ENCODE measurements at regions not wholly inside any gene's neighbourhood (a gene's known extent, or its start where the extent isn't known, plus 50 kb on each side); places are given as distances from the start of the nearest gene placed in this dataset.

- no peak for DNase-seq (ENCODE audit: low read depth)
Observed at GRCh38 chr4:124534131-124534530, 178.4 kb downstream of the ANKRD50 start.

GRCh38 chr4:124535003-124535402 lies 177.5 kb downstream of the ANKRD50 start:
- DNase-seq (ENCODE audit: low read depth): no peak

- no peak for DNase-seq (ENCODE audit: low read depth)
Observed at GRCh38 chr4:124536946-124537345, 175.6 kb downstream of the ANKRD50 start.

- no peak for DNase-seq (ENCODE audit: low read depth)
Observed at GRCh38 chr4:124537971-124538370, 174.6 kb downstream of the ANKRD50 start.

GRCh38 chr4:124540014-124540413 lies 172.5 kb downstream of the ANKRD50 start:
- no peak for DNase-seq (ENCODE audit: low read depth)

GRCh38 chr4:124541652-124542420 lies 170.7 kb downstream of the ANKRD50 start:
- DNase-seq (ENCODE audit: low read depth): no peak

GRCh38 chr4:124555959-124556358 lies 156.6 kb downstream of the ANKRD50 start:
- no peak for DNase-seq (ENCODE audit: low read depth)

GRCh38 chr4:124564121-124564520 lies 148.4 kb downstream of the ANKRD50 start:
- DNase-seq (ENCODE audit: low read depth): no peak

- no peak for DNase-seq (ENCODE audit: low read depth)
Observed at GRCh38 chr4:124565371-124565770, 147.2 kb downstream of the ANKRD50 start.

GRCh38 chr4:124566030-124566429 lies 146.5 kb downstream of the ANKRD50 start:
- DNase-seq (ENCODE audit: low read depth): no peak

GRCh38 chr4:124573056-124573455 lies 139.5 kb downstream of the ANKRD50 start:
- no peak for DNase-seq (ENCODE audit: low read depth)

GRCh38 chr4:124579896-124580295 lies 132.6 kb downstream of the ANKRD50 start:
- DNase-seq (ENCODE audit: low read depth): no peak

GRCh38 chr4:124583797-124584196 lies 128.7 kb downstream of the ANKRD50 start:
- DNase-seq (ENCODE audit: low read depth): no peak

- no peak for DNase-seq (ENCODE audit: low read depth)
Observed at GRCh38 chr4:124589786-124590185, 122.7 kb downstream of the ANKRD50 start.

- DNase-seq (ENCODE audit: low read depth): no peak
Observed at GRCh38 chr4:124590480-124590879, 122.1 kb downstream of the ANKRD50 start.

- no peak for DNase-seq (ENCODE audit: low read depth)
Observed at GRCh38 chr4:124591637-124592036, 120.9 kb downstream of the ANKRD50 start.

GRCh38 chr4:124593494-124593893 lies 119.0 kb downstream of the ANKRD50 start:
- DNase-seq (ENCODE audit: low read depth): no peak

GRCh38 chr4:124594945-124595344 lies 117.6 kb downstream of the ANKRD50 start:
- no peak for DNase-seq (ENCODE audit: low read depth)

- no peak for DNase-seq (ENCODE audit: low read depth)
Observed at GRCh38 chr4:124596816-124597215, 115.7 kb downstream of the ANKRD50 start.

- no peak for DNase-seq (ENCODE audit: low read depth)
Observed at GRCh38 chr4:124610211-124610610, 102.3 kb downstream of the ANKRD50 start.
